ENCODE measurements at regions not wholly inside any gene's neighbourhood (a gene's known extent, or its start where the extent isn't known, plus 50 kb on each side); places are given as distances from the start of the nearest gene placed in this dataset.
"Not testable (repeated sequence)": the region's sequence is repeated elsewhere in the genome, so short reads cannot be mapped to it uniquely, and the experiment has no call there.

DNA sequence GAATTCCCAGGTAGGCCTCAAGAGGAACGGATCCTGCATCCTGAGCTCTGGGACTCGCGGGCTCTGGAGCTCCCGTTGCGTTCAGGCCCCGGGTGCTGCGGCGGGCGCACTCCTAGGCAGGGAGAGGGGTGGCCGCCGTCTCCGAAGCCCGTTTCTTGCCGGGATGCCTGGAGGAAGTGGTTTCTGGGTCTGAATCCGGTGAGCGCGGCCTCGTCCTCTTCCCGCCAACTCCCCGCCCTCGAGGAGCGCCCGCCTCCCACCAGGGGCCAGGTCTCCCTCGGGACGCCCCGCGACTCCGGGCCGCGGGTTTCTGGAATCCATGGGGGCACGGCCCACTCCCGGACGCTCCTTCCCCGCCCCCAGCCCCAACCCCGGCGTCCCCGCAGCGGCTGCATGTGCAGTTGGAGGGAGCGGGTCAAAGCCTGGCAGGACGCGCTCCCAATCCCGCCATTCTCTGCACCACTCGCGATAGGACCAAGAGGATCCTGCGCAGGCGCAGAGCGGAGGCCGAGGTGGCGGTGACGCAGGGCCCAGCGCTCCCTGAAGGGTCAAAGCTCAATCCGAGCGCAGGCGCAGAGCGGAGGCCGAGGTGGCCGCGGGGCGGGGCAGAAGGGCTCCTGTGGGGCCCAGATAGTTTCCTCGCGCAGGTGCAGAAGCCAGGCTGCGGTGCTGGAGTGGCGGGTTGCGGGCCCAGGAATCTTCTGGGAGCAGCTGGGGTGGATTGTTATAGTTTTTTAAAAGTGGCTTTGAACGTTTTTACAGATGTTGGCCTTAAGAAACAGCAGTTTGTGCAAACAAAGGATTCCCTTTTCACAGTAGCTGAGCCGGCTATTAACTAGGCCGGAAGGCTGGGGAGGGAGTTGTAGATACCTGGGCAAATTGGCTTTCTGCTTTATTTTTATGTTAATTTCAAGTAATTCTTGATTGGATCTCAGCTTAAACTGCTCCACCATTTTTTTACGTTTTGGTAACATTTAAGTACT, 796.4 kb downstream of the AACS start:
- no peaks in the 10 kb centered on the region for H3F3A ChIP-seq (ENCODE audit: insufficient read depth, low read length)
- no peaks in the 10 kb centered on the region for H4K20me1 ChIP-seq (ENCODE audit: insufficient read depth, low read length)
- no peaks in the 10 kb centered on the region for H3K36me3 ChIP-seq (ENCODE audit: insufficient read depth, low read length)
- TF ChIP-seq, protein P1, sequence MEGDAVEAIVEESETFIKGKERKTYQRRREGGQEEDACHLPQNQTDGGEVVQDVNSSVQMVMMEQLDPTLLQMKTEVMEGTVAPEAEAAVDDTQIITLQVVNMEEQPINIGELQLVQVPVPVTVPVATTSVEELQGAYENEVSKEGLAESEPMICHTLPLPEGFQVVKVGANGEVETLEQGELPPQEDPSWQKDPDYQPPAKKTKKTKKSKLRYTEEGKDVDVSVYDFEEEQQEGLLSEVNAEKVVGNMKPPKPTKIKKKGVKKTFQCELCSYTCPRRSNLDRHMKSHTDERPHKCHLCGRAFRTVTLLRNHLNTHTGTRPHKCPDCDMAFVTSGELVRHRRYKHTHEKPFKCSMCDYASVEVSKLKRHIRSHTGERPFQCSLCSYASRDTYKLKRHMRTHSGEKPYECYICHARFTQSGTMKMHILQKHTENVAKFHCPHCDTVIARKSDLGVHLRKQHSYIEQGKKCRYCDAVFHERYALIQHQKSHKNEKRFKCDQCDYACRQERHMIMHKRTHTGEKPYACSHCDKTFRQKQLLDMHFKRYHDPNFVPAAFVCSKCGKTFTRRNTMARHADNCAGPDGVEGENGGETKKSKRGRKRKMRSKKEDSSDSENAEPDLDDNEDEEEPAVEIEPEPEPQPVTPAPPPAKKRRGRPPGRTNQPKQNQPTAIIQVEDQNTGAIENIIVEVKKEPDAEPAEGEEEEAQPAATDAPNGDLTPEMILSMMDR (IDR thresholded peaks at IDR 0.05; ENCODE audit: low read length), result no peak
- TF ChIP-seq EZH2 (IDR thresholded peaks at IDR 0.05; ENCODE audit: borderline replicate concordance, low read length), result no peak
- H2AFZ ChIP-seq (ENCODE audit: low read length), result no peak overlapping the region
- H3K4me1 ChIP-seq (ENCODE audit: insufficient read depth, low read length, severe bottlenecking), result no peaks in the 10 kb centered on the region
- no peaks in the 10 kb centered on the region for H3K27me3 ChIP-seq (ENCODE audit: insufficient read depth, low read length)
- H3K4me2 ChIP-seq (ENCODE audit: low read length), result no peak overlapping the region
- H3K4me3 ChIP-seq (ENCODE audit: low read depth, low read length, poor library complexity, severe bottlenecking), result no peak overlapping the region
- H3K27ac ChIP-seq (ENCODE audit: low read depth, low read length, poor library complexity, severe bottlenecking), result no peak overlapping the region
- H3K9me3 ChIP-seq (ENCODE audit: low read length), result no peaks in the 10 kb centered on the region
- no peak overlapping the region for H3K9ac ChIP-seq (ENCODE audit: low read length)
- H3K79me2 ChIP-seq (ENCODE audit: insufficient read depth, low read length), result no peaks in the 10 kb centered on the region
- H3K9me2 ChIP-seq (ENCODE audit: low read depth, low read length), result no peaks in the 10 kb centered on the region

DNA sequence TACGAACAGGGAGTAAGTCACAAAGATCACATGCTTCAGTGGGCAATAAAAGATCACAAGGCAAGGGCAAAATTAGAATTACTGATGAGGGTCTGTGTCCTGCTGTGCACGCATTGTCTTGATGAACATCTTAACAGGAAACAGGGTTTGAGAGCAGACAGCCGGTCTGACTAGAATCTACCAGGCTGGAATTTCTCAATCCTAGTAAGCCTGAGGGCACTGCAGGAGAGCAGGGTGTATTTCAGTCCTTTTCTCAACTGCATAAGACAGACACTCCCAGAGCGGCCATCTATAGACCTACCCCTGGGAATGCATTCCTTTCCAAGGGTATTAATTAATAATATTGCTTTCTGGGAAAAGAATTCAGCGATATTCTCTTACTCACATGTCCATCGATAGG, 800.0 kb downstream of the AACS start:
- not testable (repeated sequence) for H3K4me3 ChIP-seq (ENCODE audit: low read depth, low read length, poor library complexity, severe bottlenecking); H3K4me2 ChIP-seq (ENCODE audit: low read length); H3K27me3 ChIP-seq (ENCODE audit: insufficient read depth, low read length); H3K36me3 ChIP-seq (ENCODE audit: insufficient read depth, low read length); H3F3A ChIP-seq (ENCODE audit: insufficient read depth, low read length); H3K4me1 ChIP-seq (ENCODE audit: insufficient read depth, low read length, severe bottlenecking); H3K79me2 ChIP-seq (ENCODE audit: insufficient read depth, low read length); H3K27ac ChIP-seq (ENCODE audit: low read depth, low read length, poor library complexity, severe bottlenecking); H3K9ac ChIP-seq (ENCODE audit: low read length); H2AFZ ChIP-seq (ENCODE audit: low read length); H4K20me1 ChIP-seq (ENCODE audit: insufficient read depth, low read length); H3K9me3 ChIP-seq (ENCODE audit: low read length); H3K9me2 ChIP-seq (ENCODE audit: low read depth, low read length)

DNA sequence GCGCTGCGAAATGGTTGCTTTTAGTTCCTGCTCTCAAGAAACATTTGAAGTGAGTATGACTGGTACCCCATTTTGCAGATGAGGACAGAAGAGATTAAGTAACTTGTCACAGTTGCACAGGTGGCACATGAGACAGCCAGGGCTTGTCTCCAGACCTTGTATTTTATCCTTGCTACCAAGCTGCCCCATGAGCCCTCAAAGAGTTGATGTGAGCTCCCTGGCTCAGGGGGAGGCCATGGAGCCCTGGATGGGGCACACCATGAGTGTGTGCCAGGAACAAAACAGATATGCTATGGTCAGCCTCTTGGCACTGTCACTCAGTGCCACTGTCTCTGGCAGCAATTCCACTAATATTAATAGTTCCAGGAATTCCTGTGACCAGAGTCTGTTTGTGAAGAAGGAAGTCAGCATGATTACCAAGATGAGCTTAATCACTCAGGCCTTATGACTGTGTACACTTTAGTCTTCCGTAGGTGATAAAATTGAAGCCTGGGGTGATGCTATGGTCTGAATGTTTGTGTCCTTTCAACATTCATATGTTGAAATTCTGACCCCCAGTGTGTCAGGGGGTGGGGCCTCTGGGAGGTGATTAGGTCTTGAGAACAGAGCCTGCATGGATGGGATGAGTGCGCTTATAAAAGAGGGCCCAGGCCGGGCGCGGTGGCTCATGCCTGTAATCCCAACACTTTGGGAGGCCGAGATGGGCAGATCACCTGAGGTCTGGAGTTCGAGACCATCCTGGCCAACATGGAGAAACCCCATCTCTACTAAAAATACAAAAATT, 806.8 kb downstream of the AACS start:
- H3K4me3 ChIP-seq (ENCODE audit: low read depth, low read length, poor library complexity, severe bottlenecking), result no peak overlapping the region
- TF ChIP-seq EZH2 (IDR thresholded peaks at IDR 0.05; ENCODE audit: borderline replicate concordance, low read length), result no peak
- TF ChIP-seq, protein P1 (IDR thresholded peaks at IDR 0.05; ENCODE audit: low read length), result no peak
- no peaks in the 10 kb centered on the region for H3F3A ChIP-seq (ENCODE audit: insufficient read depth, low read length)
- no peaks in the 10 kb centered on the region for H3K9me3 ChIP-seq (ENCODE audit: low read length)
- H3K36me3 ChIP-seq (ENCODE audit: insufficient read depth, low read length), result no peaks in the 10 kb centered on the region
- 0 out of 2 replicates have a peak, but pooled peaks cover 3% of the 10 kb centered on the region for H3K27me3 ChIP-seq (ENCODE audit: insufficient read depth, low read length)
- H3K79me2 ChIP-seq (ENCODE audit: insufficient read depth, low read length), result no peaks in the 10 kb centered on the region
- no peak overlapping the region for H2AFZ ChIP-seq (ENCODE audit: low read length)
- H3K27ac ChIP-seq (ENCODE audit: low read depth, low read length, poor library complexity, severe bottlenecking), result no peak overlapping the region
- H3K4me1 ChIP-seq (ENCODE audit: insufficient read depth, low read length, severe bottlenecking), result no peaks in the 10 kb centered on the region
- H3K9me2 ChIP-seq (ENCODE audit: low read depth, low read length), result no peaks in the 10 kb centered on the region
- no peaks in the 10 kb centered on the region for H4K20me1 ChIP-seq (ENCODE audit: insufficient read depth, low read length)
- H3K9ac ChIP-seq (ENCODE audit: low read length), result no peak overlapping the region
- no peak overlapping the region for H3K4me2 ChIP-seq (ENCODE audit: low read length)
